GM13977 (cell line): ENCODE measurements at regions not wholly inside any gene's neighbourhood (a gene's known extent, or its start where the extent isn't known, plus 50 kb on each side); places are given as distances from the start of the nearest gene placed in this dataset.

Experiments
- DNase-seq: peaks from one replicate; pipeline ENCODE4 v3.0.0; 2012; ENCODE audit warnings: low spot score
- in situ Hi-C: fragments of 300-500 bp; cut with MboI; formaldehyde crosslinking; loops from one replicate; pipeline ENCODE4 v1.12.0; 2022; ENCODE audit warnings: low sequenced_read_pairs, low pct_unique_long_range_greater_than_20kb, mixed read lengths, inconsistent platforms; ENCODE audit not compliant: unreplicated experiment
- TF ChIP-seq, protein P1 (sequence below): IDR thresholded peaks from 2 replicates; pipeline ENCODE4 v1.5.1; 2012; ENCODE audit warnings: mild to moderate bottlenecking, control low read depth; ENCODE audit not compliant: insufficient read depth; ENCODE audit errors: extremely low read depth, missing control alignments

DNA sequence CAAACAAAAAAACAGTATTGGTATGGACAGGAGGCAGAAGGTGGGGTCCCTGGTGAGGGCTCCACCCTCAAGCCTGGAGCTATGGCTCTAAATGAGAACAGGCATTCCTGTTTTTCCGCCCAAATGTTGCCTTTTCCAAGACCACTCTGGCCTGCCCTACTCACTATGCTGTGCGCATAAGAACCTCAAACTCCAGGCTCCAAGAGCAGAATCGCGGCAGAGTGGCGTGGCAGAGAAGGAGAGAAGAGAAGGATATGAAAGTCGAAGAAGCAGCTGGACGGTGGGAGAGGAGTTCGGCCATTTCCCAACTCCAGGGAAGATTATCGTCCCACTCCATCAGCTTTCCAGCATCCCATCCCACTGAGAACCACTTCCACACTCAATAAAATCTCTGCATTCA is 207.8 kb downstream of the FAT4 start:
- no peak for DNase-seq
- TF ChIP-seq, protein P1, sequence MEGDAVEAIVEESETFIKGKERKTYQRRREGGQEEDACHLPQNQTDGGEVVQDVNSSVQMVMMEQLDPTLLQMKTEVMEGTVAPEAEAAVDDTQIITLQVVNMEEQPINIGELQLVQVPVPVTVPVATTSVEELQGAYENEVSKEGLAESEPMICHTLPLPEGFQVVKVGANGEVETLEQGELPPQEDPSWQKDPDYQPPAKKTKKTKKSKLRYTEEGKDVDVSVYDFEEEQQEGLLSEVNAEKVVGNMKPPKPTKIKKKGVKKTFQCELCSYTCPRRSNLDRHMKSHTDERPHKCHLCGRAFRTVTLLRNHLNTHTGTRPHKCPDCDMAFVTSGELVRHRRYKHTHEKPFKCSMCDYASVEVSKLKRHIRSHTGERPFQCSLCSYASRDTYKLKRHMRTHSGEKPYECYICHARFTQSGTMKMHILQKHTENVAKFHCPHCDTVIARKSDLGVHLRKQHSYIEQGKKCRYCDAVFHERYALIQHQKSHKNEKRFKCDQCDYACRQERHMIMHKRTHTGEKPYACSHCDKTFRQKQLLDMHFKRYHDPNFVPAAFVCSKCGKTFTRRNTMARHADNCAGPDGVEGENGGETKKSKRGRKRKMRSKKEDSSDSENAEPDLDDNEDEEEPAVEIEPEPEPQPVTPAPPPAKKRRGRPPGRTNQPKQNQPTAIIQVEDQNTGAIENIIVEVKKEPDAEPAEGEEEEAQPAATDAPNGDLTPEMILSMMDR = no peak
- in situ Hi-C loops = no loop called here

- no peak for DNase-seq
- in situ Hi-C loops = no loop called here
- TF ChIP-seq, protein P1 = no peak
Observed at GRCh38 chr4:125522992-125523391, 208.2 kb downstream of the FAT4 start.

- DNase-seq = no peak
- in situ Hi-C loops = no loop called here
- TF ChIP-seq, protein P1 = no peak
Observed at GRCh38 chr4:125526420-125526819, 211.7 kb downstream of the FAT4 start.

GRCh38 chr4:125527681-125528080 is 212.9 kb downstream of the FAT4 start:
- in situ Hi-C loops = no loop called here

GRCh38 chr4:125529071-125529470 is 214.3 kb downstream of the FAT4 start:
- in situ Hi-C loops = no loop called here
- TF ChIP-seq, protein P1 = no peak
- DNase-seq = no peak

More at GRCh38 chr4:125527681-125528080, 212.9 kb downstream of the FAT4 start:
- DNase-seq = no peak
- TF ChIP-seq, protein P1 = no peak

DNA sequence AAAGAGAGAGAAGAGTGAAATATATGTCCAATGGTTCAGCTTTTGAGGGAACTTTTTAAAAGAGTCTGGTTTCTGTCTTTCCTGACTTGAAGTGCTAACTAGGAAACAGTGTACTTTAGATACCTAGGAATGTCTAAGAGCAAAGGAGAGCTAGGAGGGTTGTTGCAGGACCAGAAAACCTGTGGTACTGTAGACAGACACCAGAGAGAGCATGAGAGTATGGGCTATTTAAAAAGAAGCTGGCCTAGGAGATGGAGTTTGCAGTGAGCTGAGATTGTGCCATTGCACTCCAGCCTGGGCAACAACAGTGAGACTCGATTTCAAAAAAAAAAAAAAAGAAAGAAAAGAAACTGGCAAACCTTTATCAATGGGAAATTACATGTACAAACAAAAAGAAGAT is 223.9 kb downstream of the FAT4 start:
- DNase-seq = no peak
- TF ChIP-seq, protein P1 = no peak
- in situ Hi-C loops = no loop called here

DNA sequence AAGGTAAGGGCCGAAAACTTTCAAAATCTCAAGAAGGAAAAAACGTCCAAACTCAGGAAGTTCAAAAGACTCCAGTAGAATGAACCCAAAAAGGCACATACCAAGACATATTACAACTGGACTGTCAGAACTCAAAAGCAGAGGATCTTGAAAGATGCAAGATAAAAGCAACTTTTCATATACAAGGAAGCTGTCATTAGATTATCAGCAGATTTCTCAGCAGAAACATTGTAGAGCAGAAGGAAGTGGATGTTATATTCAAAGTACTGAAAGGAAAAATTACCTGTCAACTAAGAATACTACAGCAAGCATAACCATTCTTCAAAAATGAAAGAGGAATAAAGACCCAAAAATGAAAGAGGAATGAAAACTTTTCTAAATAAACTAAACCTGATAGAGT is 224.9 kb downstream of the FAT4 start:
- in situ Hi-C loops = no loop called here
- DNase-seq = no peak
- TF ChIP-seq, protein P1 = no peak
